Muscle of leg (tissue), 3 donors: ENCODE measurements at regions not wholly inside any gene's neighbourhood (a gene's known extent, or its start where the extent isn't known, plus 50 kb on each side); places are given as distances from the start of the nearest gene placed in this dataset.
A peak's percentile ranks its signal among the peaks of the same experiment; 100 is the strongest.

Experiments used
- DNase-seq: peaks from one replicate; pipeline ENCODE4 v3.0.0; 2013
- H3K27ac ChIP-seq: one replicate; pipeline ENCODE4 v1.5.1; 2013; ENCODE audit warnings: mild to moderate bottlenecking, low read length, control low read depth
- H3K27me3 ChIP-seq: one replicate; pipeline ENCODE4 v1.6.1; 2013; ENCODE audit warnings: low read length; ENCODE audit not compliant: control insufficient read depth, insufficient read depth
- H3K36me3 ChIP-seq: one replicate; pipeline ENCODE4 v1.6.1; 2013; ENCODE audit warnings: low read length; ENCODE audit not compliant: control insufficient read depth, insufficient read depth
- H3K4me1 ChIP-seq: one replicate; pipeline ENCODE4 v1.6.1; 2013; ENCODE audit warnings: low read length; ENCODE audit not compliant: control insufficient read depth, insufficient read depth
- H3K4me3 ChIP-seq: one replicate; pipeline ENCODE4 v1.5.1; 2013; ENCODE audit warnings: low read length, control low read depth
- H3K9me3 ChIP-seq: replicated peaks from 2 replicates; pipeline ENCODE4 v1.6.1; 2013; ENCODE audit warnings: low read depth, low read length; ENCODE audit not compliant: control insufficient read depth
- WGBS: methylation state at CpG from one replicate; pipeline ENCODE4 v1.1.5; 2013; ENCODE audit warnings: missing lambda C conversion rate; ENCODE audit not compliant: insufficient coverage; 5-methylcytosine and 5-hydroxymethylcytosine counted together

DNA sequence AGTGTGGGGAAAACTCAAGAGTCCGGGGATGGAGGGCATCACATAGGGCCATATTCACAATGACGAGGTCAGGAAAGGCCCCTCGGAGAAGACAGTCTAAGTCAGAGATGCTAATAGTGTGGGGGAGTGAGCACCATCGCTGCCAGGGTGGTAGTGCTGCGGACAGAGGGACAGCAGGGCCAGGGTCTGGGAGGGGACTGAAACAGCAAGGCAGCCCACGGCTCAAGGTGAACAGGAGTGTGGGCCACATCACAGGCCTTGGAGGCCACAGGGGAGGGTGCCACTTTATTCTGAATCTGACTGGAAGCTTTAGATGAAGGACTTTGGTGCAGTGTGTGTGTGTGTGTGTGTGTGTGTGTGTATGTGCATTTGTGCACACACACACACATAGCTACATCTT, 130.9 kb upstream of the GLI2 start:
- no peak for DNase-seq
- WGBS: 94% methylated on average over 6 of the region's 6 CpGs
- Histone ChIP-seq H3K27me3 (peaks cover 5% of the 10 kb centered on the region), H3K9me3 (no peaks in the 10 kb centered on the region), H3K4me3 (no peak overlapping the region), H3K4me1 (peaks cover 24% of the 10 kb centered on the region), H3K27ac (no peak overlapping the region), H3K36me3 (no peaks in the 10 kb centered on the region)

DNA sequence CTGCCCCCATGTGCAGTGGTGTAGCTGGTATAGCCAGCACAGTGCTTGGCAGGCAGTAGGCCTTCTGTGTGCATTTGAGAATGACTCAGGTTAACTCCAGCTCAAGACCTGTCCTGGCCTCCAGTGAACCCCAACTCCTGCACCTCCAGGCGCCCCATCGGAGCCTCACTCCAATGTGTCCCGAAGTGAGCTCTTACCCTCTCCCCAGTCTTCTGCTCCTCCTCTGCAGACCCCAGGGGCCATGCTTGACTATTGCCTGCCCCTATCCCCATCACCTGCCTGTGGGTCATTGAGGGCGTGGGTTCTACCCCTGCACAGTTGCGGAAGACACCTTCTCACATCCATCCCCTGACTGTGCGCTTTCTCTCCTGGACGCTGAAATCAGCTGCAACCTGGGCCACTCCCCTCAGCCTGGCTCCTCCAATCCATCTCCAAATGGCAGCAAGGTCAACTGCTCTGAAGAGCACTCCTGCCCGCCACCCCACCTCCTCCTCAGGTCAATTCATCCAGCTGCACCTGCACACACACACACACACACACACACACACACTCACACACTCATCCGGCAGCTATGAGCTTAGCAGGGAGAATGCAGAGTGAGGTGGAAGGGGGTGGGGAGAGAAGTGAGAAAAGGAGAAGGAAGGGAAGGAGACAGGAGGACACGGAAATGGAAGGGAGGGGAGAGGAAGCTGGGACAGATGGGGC, 130.3 kb upstream of the GLI2 start:
- H3K4me1 ChIP-seq: peaks cover 29% of the 10 kb centered on the region
- no peak overlapping the region for H3K27ac ChIP-seq
- H3K9me3 ChIP-seq: no peaks in the 10 kb centered on the region
- no peaks in the 10 kb centered on the region for H3K36me3 ChIP-seq
- peaks cover 5% of the 10 kb centered on the region for H3K27me3 ChIP-seq
- DNase-seq: no peak
- no peak overlapping the region for H3K4me3 ChIP-seq
- 81% methylated on average over 8 of the region's 10 CpGs for WGBS

- whole genome bisulfite sequencing: 84% methylated on average over 9 of the region's 12 CpGs
- peaks cover 31% of the 10 kb centered on the region for H3K4me1 ChIP-seq
Observed at GRCh38 chr2:120606280-120606679, 129.4 kb upstream of the GLI2 start.

GRCh38 chr2:120606931-120607330, 128.7 kb upstream of the GLI2 start:
- Histone ChIP-seq H3K9me3 (no peaks in the 10 kb centered on the region), H3K27ac (no peak overlapping the region), H3K36me3 (no peaks in the 10 kb centered on the region), H3K4me3 (no peak overlapping the region), H3K4me1 (peaks cover 36% of the 10 kb centered on the region), H3K27me3 (peaks cover 5% of the 10 kb centered on the region)
- DNase-seq: no peak
- 65% methylated on average over 6 of the region's 6 CpGs for WGBS

More at GRCh38 chr2:120606280-120606679, 129.4 kb upstream of the GLI2 start:
- H3K27ac ChIP-seq: no peak overlapping the region
- no peaks in the 10 kb centered on the region for H3K9me3 ChIP-seq
- H3K27me3 ChIP-seq: peaks cover 5% of the 10 kb centered on the region
- no peaks in the 10 kb centered on the region for H3K36me3 ChIP-seq
- no peak overlapping the region for H3K4me3 ChIP-seq
- no peak for DNase-seq

DNA sequence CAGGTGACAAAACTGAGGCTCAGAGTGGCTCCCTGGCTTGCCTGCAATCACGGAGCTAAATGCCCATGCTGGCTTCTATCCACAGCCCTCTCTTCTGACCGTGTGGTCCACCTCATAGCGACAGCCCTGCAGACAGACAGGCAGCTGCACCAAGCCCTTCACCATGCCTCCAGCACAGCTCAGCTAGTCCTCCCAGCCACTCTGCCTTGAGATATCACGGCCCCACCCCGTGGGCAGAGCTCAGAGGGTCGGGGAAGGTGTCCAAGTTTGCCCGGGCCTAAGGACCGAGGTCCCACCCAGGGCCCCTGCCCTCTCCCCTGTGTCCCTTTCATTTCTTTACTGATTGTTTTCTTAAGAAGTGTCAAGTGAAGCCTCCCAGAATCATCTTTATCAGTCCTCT, 128.2 kb upstream of the GLI2 start:
- Histone ChIP-seq H3K36me3 (no peaks in the 10 kb centered on the region), H3K4me1 (peaks cover 40% of the 10 kb centered on the region), H3K27ac (no peak overlapping the region), H3K4me3 (no peak overlapping the region), H3K9me3 (no peaks in the 10 kb centered on the region), H3K27me3 (peaks cover 5% of the 10 kb centered on the region)
- WGBS: 69% methylated on average over 4 of the region's 8 CpGs
- no peak for DNase-seq

GRCh38 chr2:120607996-120608395, 127.7 kb upstream of the GLI2 start:
- Histone ChIP-seq H3K4me3 (no peak overlapping the region), H3K27ac (no peak overlapping the region), H3K9me3 (no peaks in the 10 kb centered on the region), H3K4me1 (peaks cover 44% of the 10 kb centered on the region), H3K27me3 (peaks cover 6% of the 10 kb centered on the region), H3K36me3 (no peaks in the 10 kb centered on the region)
- WGBS: 88% methylated on average over 3 of the region's 4 CpGs
- DNase-seq: no peak

GRCh38 chr2:120609826-120610395, 125.8 kb upstream of the GLI2 start:
- Histone ChIP-seq H3K4me1 (peaks cover 64% of the 10 kb centered on the region), H3K9me3 (no peaks in the 10 kb centered on the region), H3K27ac (no peak overlapping the region), H3K27me3 (peaks cover 12% of the 10 kb centered on the region), H3K36me3 (no peaks in the 10 kb centered on the region), H3K4me3 (no peak overlapping the region)
- 50% methylated on average over 9 of the region's 13 CpGs for WGBS
- DNase-seq: peak; percentile 39

- WGBS: 79% methylated on average over 2 of the region's 6 CpGs
- H3K36me3 ChIP-seq: no peaks in the 10 kb centered on the region
- H3K27me3 ChIP-seq: peaks cover 12% of the 10 kb centered on the region
- no peak overlapping the region for H3K27ac ChIP-seq
- H3K9me3 ChIP-seq: no peaks in the 10 kb centered on the region
- no peak for DNase-seq
- H3K4me1 ChIP-seq: peaks cover 64% of the 10 kb centered on the region
- no peak overlapping the region for H3K4me3 ChIP-seq
Observed at GRCh38 chr2:120611016-120611415, 124.7 kb upstream of the GLI2 start.

DNA sequence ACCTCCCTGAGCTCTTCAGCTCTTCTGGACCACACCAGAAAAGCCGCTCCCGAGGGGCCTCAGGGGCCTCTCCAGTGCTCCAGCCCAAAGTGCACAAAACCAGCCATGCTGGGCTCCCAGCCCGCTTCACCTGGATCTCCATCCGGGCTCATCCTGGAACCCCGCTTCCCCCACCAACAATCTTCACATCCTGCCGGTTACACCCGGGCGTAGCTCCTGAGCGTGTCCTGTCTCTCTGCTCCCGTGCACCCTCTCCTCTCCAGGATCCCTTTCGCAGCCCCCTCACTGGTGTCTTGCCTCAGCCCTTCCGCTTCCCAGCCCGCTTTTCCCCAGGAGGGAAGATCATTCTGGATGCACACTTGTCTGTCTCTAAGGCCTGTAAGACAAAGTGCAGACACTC, 123.7 kb upstream of the GLI2 start:
- DNase-seq: no peak
- Histone ChIP-seq H3K27ac (no peak overlapping the region), H3K36me3 (no peaks in the 10 kb centered on the region), H3K4me3 (no peak overlapping the region), H3K9me3 (no peaks in the 10 kb centered on the region), H3K4me1 (peaks cover 59% of the 10 kb centered on the region), H3K27me3 (peaks cover 9% of the 10 kb centered on the region)
- 54% methylated on average over 13 of the region's 13 CpGs for WGBS

- H3K9me3 ChIP-seq: no peaks in the 10 kb centered on the region
- no peak overlapping the region for H3K27ac ChIP-seq
- DNase-seq: no peak
- peaks cover 54% of the 10 kb centered on the region for H3K4me1 ChIP-seq
- 90% methylated on average over 2 of the region's 7 CpGs for WGBS
- H3K27me3 ChIP-seq: peaks cover 7% of the 10 kb centered on the region
- H3K4me3 ChIP-seq: no peak overlapping the region
- H3K36me3 ChIP-seq: no peaks in the 10 kb centered on the region
Observed at GRCh38 chr2:120612471-120612870, 123.2 kb upstream of the GLI2 start.
